Neural progenitor cell (in vitro differentiated cells): ENCODE measurements at regions not wholly inside any gene's neighbourhood (a gene's known extent, or its start where the extent isn't known, plus 50 kb on each side); places are given as distances from the start of the nearest gene placed in this dataset.

Source experiments
- CTCF ChIP-seq: fragments of 200-600 bp; sonication (generic); IDR thresholded peaks from 2 replicates; pipeline ENCODE4 v1.5.1; 2017; ENCODE audit warnings: antibody characterized with exemption, mild to moderate bottlenecking
- EZH2 ChIP-seq: fragments of 200-600 bp; sonication (generic); IDR thresholded peaks from 2 replicates; pipeline ENCODE4 v1.6.1; 2017; ENCODE audit warnings: antibody characterized with exemption, mild to moderate bottlenecking, moderate library complexity

DNA sequence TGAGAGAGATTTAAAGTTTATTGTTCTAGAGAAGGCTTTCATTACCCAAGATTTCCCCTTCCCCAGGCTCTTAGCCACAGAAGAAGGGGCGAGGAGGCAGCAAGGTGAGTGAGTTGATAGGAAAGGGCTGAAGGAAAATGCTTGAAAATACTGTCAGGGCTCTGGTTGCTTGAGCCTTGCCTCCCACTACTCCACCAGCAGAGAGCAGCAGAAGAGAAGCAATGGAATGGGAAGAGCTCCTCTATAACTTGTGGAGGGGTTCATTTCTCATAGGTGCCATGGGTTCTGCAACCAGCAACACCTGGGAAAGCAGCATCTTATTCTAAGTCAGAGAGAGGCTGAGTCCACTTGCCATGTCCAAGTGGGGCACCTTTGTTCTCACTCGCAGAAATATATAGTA is 184.0 kb upstream of the CNTN6 start:
- TF ChIP-seq CTCF (peak; percentile 60), EZH2 (no peak)
